ENCODE measurements at regions not wholly inside any gene's neighbourhood (a gene's known extent, or its start where the extent isn't known, plus 50 kb on each side); places are given as distances from the start of the nearest gene placed in this dataset.

DNA sequence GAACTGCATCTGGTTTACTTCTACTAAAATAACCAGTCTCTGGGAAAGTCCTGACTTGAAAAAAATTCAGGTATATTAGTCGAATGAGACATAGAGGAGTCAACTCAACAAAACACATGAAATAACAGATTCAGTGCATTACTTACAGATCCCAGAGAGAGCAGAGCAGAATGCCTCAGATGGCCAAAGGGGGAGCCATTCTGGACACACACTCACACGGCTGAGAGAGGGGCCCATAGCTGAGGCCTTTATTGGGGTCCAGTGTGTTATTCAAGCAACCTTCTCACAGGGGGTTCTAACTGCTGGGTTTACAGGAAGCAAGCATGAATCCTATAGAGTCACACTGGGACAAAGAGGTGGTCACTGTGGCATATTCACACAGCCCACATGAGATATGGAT lies 135.1 kb upstream of the SNRPN start:
- H3K36me3 Mint-ChIP-seq (ENCODE audit: unreplicated experiment) = no peaks in the 10 kb centered on the region
- H3K9me3 Mint-ChIP-seq (ENCODE audit: unreplicated experiment) = peaks cover 3% of the 10 kb centered on the region
- TF ChIP-seq, protein P1, sequence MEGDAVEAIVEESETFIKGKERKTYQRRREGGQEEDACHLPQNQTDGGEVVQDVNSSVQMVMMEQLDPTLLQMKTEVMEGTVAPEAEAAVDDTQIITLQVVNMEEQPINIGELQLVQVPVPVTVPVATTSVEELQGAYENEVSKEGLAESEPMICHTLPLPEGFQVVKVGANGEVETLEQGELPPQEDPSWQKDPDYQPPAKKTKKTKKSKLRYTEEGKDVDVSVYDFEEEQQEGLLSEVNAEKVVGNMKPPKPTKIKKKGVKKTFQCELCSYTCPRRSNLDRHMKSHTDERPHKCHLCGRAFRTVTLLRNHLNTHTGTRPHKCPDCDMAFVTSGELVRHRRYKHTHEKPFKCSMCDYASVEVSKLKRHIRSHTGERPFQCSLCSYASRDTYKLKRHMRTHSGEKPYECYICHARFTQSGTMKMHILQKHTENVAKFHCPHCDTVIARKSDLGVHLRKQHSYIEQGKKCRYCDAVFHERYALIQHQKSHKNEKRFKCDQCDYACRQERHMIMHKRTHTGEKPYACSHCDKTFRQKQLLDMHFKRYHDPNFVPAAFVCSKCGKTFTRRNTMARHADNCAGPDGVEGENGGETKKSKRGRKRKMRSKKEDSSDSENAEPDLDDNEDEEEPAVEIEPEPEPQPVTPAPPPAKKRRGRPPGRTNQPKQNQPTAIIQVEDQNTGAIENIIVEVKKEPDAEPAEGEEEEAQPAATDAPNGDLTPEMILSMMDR (IDR thresholded peaks at IDR 0.05; ENCODE audit: partially characterized antibody, unreplicated experiment) = peak; percentile 36
- H3K27me3 Mint-ChIP-seq (ENCODE audit: unreplicated experiment) = no peaks in the 10 kb centered on the region
- DNase-seq = no peak
- no peak overlapping the region for H3K4me3 Mint-ChIP-seq (ENCODE audit: unreplicated experiment)
- no peak overlapping the region for H3K27ac Mint-ChIP-seq (ENCODE audit: unreplicated experiment)
- H3K4me1 Mint-ChIP-seq (ENCODE audit: low read depth, unreplicated experiment) = peaks cover 2% of the 10 kb centered on the region

DNA sequence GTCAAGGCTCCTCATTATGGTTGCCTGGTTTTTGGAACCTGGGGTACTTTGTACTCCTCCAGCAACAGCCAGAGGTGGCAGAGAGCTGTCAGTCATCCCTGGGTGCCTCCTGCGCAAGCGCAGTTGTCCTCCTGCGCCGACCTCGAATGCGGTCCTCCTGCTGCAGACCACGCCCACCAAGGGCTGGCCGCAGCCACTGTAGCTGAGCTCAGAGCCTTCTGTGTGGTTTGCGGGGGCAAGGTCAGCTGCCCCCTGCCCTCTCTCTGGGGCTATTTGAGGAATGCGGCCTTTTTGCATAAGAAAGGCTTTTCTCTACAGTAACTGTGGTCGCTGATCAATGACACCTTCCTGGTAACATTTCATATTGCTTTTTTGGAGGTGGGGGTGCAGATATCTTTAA lies 131.3 kb upstream of the SNRPN start:
- Mint-ChIP-seq H3K36me3 (ENCODE audit: unreplicated experiment) (no peaks in the 10 kb centered on the region), H3K27ac (ENCODE audit: unreplicated experiment) (peak overlapping the region; percentile 36), H3K9me3 (ENCODE audit: unreplicated experiment) (peaks cover 3% of the 10 kb centered on the region), H3K4me1 (ENCODE audit: low read depth, unreplicated experiment) (peaks cover 2% of the 10 kb centered on the region), H3K4me3 (ENCODE audit: unreplicated experiment) (peak overlapping the region; percentile 82), H3K27me3 (ENCODE audit: unreplicated experiment) (no peaks in the 10 kb centered on the region)
- peak; percentile 93 for DNase-seq
- TF ChIP-seq, protein P1 (IDR thresholded peaks at IDR 0.05; ENCODE audit: partially characterized antibody, unreplicated experiment) = no peak

DNA sequence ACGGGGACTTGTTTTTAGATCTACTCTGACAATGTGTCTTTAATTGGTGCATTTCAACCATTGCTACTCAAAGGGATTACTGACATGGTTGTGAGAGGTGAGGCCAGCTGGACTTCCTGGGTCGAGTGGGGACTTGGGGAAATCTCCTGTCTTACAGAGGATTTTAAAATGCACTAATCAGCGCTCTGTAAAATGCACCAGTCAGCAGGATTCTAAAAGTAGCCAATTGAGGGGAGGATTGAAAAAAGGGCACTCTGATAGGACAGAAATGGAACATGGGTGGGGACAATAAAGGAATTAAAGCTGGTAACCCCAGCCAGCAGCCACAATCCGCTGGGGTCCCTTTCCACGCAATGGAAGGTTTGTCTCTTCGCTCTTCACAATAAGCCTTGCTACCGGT lies 122.5 kb upstream of the SNRPN start:
- peaks cover 2% of the 10 kb centered on the region for H3K27me3 Mint-ChIP-seq (ENCODE audit: unreplicated experiment)
- no peak overlapping the region for H3K4me3 Mint-ChIP-seq (ENCODE audit: unreplicated experiment)
- H3K4me1 Mint-ChIP-seq (ENCODE audit: low read depth, unreplicated experiment) = no peaks in the 10 kb centered on the region
- DNase-seq = no peak
- H3K9me3 Mint-ChIP-seq (ENCODE audit: unreplicated experiment) = no peaks in the 10 kb centered on the region
- TF ChIP-seq, protein P1 (IDR thresholded peaks at IDR 0.05; ENCODE audit: partially characterized antibody, unreplicated experiment) = no peak
- H3K27ac Mint-ChIP-seq (ENCODE audit: unreplicated experiment) = no peak overlapping the region
- H3K36me3 Mint-ChIP-seq (ENCODE audit: unreplicated experiment) = no peaks in the 10 kb centered on the region

DNA sequence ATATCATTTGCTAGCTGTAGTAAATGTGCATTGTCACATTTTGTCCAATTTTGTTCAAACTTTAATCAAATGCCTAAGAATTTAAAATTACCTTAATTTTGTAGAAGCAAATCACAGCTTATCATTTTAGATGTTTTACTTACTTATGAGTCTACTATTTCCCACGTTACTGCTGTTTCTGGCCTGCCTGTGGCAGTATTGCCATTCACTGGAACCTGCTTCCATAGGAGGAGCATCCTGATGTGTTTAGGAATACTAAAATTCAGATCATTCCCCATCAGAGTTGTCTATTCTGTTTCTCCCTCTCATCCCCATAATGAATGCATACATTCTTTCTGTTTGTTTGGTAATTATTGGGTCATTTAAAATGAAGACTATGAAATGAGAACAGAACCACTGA lies 119.5 kb upstream of the SNRPN start:
- Mint-ChIP-seq H3K4me1 (ENCODE audit: low read depth, unreplicated experiment) (no peaks in the 10 kb centered on the region), H3K4me3 (ENCODE audit: unreplicated experiment) (no peak overlapping the region), H3K36me3 (ENCODE audit: unreplicated experiment) (no peaks in the 10 kb centered on the region), H3K9me3 (ENCODE audit: unreplicated experiment) (no peaks in the 10 kb centered on the region), H3K27me3 (ENCODE audit: unreplicated experiment) (no peaks in the 10 kb centered on the region), H3K27ac (ENCODE audit: unreplicated experiment) (no peak overlapping the region)
- TF ChIP-seq, protein P1 (IDR thresholded peaks at IDR 0.05; ENCODE audit: partially characterized antibody, unreplicated experiment) = no peak
- no peak for DNase-seq

DNA sequence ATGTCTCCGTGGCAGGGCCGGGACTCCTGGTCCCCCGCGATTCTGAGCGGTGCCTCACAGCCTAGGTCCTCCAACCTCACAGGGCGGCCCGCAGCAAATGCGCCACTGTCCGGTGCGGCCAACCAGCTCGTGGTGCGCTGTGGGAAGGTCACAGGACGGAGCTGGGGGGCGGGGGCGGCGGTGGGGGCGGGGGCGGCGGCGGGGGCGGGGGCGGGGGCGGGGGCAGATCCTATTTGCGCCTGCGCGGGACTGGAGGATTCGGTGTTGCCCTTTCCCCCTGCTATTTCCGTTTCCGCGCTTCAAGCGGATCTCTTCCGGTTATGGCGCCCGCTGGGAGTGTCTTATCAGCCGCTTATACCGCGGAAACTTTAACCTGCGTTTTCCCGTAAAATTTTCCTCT lies 106.7 kb upstream of the SNRPN start:
- DNase-seq = peak; percentile 59
- Mint-ChIP-seq H3K4me1 (ENCODE audit: low read depth, unreplicated experiment) (peaks cover 2% of the 10 kb centered on the region), H3K27ac (ENCODE audit: unreplicated experiment) (peak overlapping the region; percentile 68), H3K36me3 (ENCODE audit: unreplicated experiment) (peaks cover 5% of the 10 kb centered on the region), H3K4me3 (ENCODE audit: unreplicated experiment) (peak overlapping the region; percentile 83), H3K27me3 (ENCODE audit: unreplicated experiment) (peaks cover 2% of the 10 kb centered on the region), H3K9me3 (ENCODE audit: unreplicated experiment) (no peaks in the 10 kb centered on the region)
- TF ChIP-seq, protein P1 (IDR thresholded peaks at IDR 0.05; ENCODE audit: partially characterized antibody, unreplicated experiment) = no peak
